ENCODE measurements at regions not wholly inside any gene's neighbourhood (a gene's known extent, or its start where the extent isn't known, plus 50 kb on each side); places are given as distances from the start of the nearest gene placed in this dataset.

- TF ChIP-seq ZFP36 (IDR thresholded peaks at IDR 0.05; ENCODE audit: borderline replicate concordance, partially characterized antibody) = no peak
- TF ChIP-seq PHF8 (IDR thresholded peaks at IDR 0.05; ENCODE audit: borderline replicate concordance, low read depth) = no peak
- TF ChIP-seq, protein P1, sequence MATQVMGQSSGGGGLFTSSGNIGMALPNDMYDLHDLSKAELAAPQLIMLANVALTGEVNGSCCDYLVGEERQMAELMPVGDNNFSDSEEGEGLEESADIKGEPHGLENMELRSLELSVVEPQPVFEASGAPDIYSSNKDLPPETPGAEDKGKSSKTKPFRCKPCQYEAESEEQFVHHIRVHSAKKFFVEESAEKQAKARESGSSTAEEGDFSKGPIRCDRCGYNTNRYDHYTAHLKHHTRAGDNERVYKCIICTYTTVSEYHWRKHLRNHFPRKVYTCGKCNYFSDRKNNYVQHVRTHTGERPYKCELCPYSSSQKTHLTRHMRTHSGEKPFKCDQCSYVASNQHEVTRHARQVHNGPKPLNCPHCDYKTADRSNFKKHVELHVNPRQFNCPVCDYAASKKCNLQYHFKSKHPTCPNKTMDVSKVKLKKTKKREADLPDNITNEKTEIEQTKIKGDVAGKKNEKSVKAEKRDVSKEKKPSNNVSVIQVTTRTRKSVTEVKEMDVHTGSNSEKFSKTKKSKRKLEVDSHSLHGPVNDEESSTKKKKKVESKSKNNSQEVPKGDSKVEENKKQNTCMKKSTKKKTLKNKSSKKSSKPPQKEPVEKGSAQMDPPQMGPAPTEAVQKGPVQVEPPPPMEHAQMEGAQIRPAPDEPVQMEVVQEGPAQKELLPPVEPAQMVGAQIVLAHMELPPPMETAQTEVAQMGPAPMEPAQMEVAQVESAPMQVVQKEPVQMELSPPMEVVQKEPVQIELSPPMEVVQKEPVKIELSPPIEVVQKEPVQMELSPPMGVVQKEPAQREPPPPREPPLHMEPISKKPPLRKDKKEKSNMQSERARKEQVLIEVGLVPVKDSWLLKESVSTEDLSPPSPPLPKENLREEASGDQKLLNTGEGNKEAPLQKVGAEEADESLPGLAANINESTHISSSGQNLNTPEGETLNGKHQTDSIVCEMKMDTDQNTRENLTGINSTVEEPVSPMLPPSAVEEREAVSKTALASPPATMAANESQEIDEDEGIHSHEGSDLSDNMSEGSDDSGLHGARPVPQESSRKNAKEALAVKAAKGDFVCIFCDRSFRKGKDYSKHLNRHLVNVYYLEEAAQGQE (IDR thresholded peaks at IDR 0.05) = no peak
- TF ChIP-seq NFE2L2 (conservative IDR thresholded peaks at IDR 0.05; ENCODE audit: low read length) = no peak
- TF ChIP-seq SMC3 (IDR thresholded peaks at IDR 0.05) = no peak
- no peak for TF ChIP-seq SREBF2 (IDR thresholded peaks at IDR 0.05)
- no peak for TF ChIP-seq MYC (IDR thresholded peaks at IDR 0.05; ENCODE audit: borderline replicate concordance, low read length)
- TF ChIP-seq HOXB5 (CRISPR knock-in tag; IDR thresholded peaks at IDR 0.05) = no peak
- no peak for TF ChIP-seq HEYL (CRISPR knock-in tag; IDR thresholded peaks at IDR 0.05)
- no peak for TF ChIP-seq HDAC2 (IDR thresholded peaks at IDR 0.05)
- no peak for TF ChIP-seq RCOR1 (IDR thresholded peaks at IDR 0.05; ENCODE audit: low read depth, low read length)
- no peak for TF ChIP-seq NR3C1 (IDR thresholded peaks at IDR 0.05)
- TF ChIP-seq JUN (IDR thresholded peaks at IDR 0.05) = no peak
- no peak for TF ChIP-seq NPAS2 (CRISPR knock-in tag; IDR thresholded peaks at IDR 0.05; ENCODE audit: borderline replicate concordance)
- no peak for TF ChIP-seq MAFK (IDR thresholded peaks at IDR 0.05; ENCODE audit: partially characterized antibody)
- ChIA-PET CTCF (interaction anchor here (0.8 to 1.4 kb wide), 3 partner anchors 11 to 652 kb away, joined by 3 read pairs; no protein-coding TSS in a partner anchor), POLR2A (no interaction called here)
- 62% methylated on average over 8 of the region's 8 CpGs for WGBS (ENCODE audit: missing lambda C conversion rate)
- Histone ChIP-seq H3K4me2 (no peak overlapping the region), H3K27ac (no peak overlapping the region), H3K4me1 (no peaks in the 10 kb centered on the region), H3K4me3 (no peak overlapping the region), H3K9me3 (no peaks in the 10 kb centered on the region; the same call in 2 of the 3 replicates)
- FAIRE-seq (no peak), ATAC-seq (no peak), DNase-seq (ENCODE audit: low read depth in 1 of 2, low spot score in 1 of 2) (no peak)
These were observed 223.7 kb upstream of the TSHZ3 start for GRCh38 chr19:31572976-31573298.

- no peak for FAIRE-seq
- ChIA-PET POLR2A (no interaction called here), CTCF (no interaction called here)
- Histone ChIP-seq H3K4me1 (no peaks in the 10 kb centered on the region), H3K4me2 (no peak overlapping the region), H3K9me3 (no peaks in the 10 kb centered on the region), H3K27ac (no peak overlapping the region), H3K4me3 (no peak overlapping the region)
- ATAC-seq = no peak
- WGBS (ENCODE audit: missing lambda C conversion rate) = 8% methylated on average over 14 of the region's 14 CpGs
- DNase-seq (ENCODE audit: low read depth in 1 of 2, low spot score in 1 of 2) = no peak
- no peak for TF ChIP-seq RCOR1 (IDR thresholded peaks at IDR 0.05; ENCODE audit: low read depth, low read length)
- no peak for TF ChIP-seq MAFK (IDR thresholded peaks at IDR 0.05; ENCODE audit: partially characterized antibody)
- TF ChIP-seq ZSCAN20 (CRISPR knock-in tag; IDR thresholded peaks at IDR 0.05) = no peak
- TF ChIP-seq TFCP2L1 (CRISPR knock-in tag; IDR thresholded peaks at IDR 0.05) = no peak
- TF ChIP-seq RFX5 (IDR thresholded peaks at IDR 0.05) = no peak
- TF ChIP-seq, protein P1 (IDR thresholded peaks at IDR 0.05) = no peak
These were observed 225.2 kb upstream of the TSHZ3 start for GRCh38 chr19:31574251-31574973.

Data from A549 (cell line).